Activated CD8-positive, alpha-beta memory T cell treated with anti-CD3 and anti-CD28 coated beads for 36 hours (primary cell): ENCODE measurements at regions not wholly inside any gene's neighbourhood (a gene's known extent, or its start where the extent isn't known, plus 50 kb on each side); places are given as distances from the start of the nearest gene placed in this dataset.
"Not testable (repeated sequence)": the region's sequence is repeated elsewhere in the genome, so short reads cannot be mapped to it uniquely, and the experiment has no call there.

Source experiments
- CTCF ChIA-PET: fragments of 350-600 bp; sonication (Branson Sonifier 250); formaldehyde crosslinking; loops from one replicate; lab custom pipeline; 2021; ENCODE audit warnings: antibody characterized with exemption; lab: Charles Lee
- POLR2A ChIA-PET: fragments of 350-600 bp; sonication (Branson Sonifier 250); formaldehyde crosslinking; loops from one replicate; lab custom pipeline; 2021; ENCODE audit warnings: antibody characterized with exemption; lab: Charles Lee

DNA sequence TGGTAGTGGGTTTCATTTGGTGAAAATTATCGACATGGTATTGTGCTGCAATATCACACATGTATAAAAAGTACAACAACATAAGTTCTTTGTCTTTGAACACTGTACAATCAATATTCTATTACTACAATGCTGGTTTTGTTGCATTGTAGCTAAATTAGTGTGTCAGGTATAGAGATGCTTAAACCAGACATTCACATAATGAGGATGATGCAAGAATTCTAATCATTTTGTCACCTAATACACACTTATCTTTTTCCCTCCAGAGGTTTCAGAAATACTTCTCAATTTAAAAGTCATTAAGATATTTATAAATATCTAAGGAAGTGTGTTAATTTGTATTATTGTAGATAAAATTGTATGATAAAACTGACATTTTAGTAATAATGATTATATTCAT, 174.8 kb upstream of the MAN1A1 start:
- ChIA-PET POLR2A (no interaction called here), CTCF (no interaction called here)

GRCh38 chr6:119523556-119523955, 174.0 kb upstream of the MAN1A1 start:
- ChIA-PET CTCF (no interaction called here), POLR2A (no interaction called here)

DNA sequence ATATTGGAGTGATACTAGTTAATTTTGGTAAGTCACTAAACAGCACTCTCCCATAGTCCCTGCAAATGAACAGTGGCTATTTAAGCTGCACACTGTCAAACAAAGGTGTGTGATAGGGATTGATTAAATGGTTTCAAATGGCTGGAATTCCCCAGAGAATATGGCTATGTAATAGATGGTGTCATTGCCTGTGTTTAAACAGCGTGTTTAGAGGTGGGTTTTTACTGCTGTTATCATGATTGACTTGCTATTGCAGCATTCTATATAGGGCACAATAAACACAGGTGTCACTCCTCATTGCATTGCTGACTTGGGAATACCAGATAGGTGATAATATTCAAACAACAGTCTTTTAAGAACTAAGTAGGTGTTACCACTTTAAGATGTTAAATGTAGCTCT, 171.7 kb upstream of the MAN1A1 start:
- CTCF ChIA-PET: no interaction called here
- POLR2A ChIA-PET: no interaction called here

DNA sequence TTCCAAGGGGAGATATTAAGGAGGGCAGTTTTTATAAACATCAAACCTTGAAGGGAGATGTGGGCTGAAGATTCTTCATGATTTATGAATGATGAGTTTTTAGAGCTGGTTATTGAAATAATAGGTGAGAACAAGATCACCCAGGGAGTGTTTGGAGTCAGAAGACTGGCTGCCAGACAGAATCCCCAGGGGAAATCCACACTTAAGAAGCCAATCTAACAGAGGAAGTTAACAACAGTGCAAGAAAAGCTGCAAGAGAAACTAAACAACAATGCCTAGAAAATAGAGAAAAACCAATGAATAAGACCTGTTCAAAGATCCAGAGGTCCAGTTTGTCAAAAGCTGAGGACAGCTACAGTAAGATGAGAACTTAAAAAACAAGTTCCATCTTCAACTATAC, 167.9 kb upstream of the MAN1A1 start:
- ChIA-PET CTCF (no interaction called here), POLR2A (no interaction called here)

- POLR2A ChIA-PET: no interaction called here
- CTCF ChIA-PET: no interaction called here
Observed at GRCh38 chr6:119514345-119514744, 164.8 kb upstream of the MAN1A1 start.

GRCh38 chr6:119511024-119511423, 161.5 kb upstream of the MAN1A1 start:
- POLR2A ChIA-PET: no interaction called here
- CTCF ChIA-PET: no interaction called here

- ChIA-PET CTCF (no interaction called here), POLR2A (no interaction called here)
Observed at GRCh38 chr6:119510246-119510645, 160.7 kb upstream of the MAN1A1 start.

- POLR2A ChIA-PET: no interaction called here
- CTCF ChIA-PET: no interaction called here
Observed at GRCh38 chr6:119506631-119507174, 157.1 kb upstream of the MAN1A1 start.

- ChIA-PET POLR2A (no interaction called here), CTCF (no interaction called here)
Observed at GRCh38 chr6:119501798-119502483, 152.4 kb upstream of the MAN1A1 start.

DNA sequence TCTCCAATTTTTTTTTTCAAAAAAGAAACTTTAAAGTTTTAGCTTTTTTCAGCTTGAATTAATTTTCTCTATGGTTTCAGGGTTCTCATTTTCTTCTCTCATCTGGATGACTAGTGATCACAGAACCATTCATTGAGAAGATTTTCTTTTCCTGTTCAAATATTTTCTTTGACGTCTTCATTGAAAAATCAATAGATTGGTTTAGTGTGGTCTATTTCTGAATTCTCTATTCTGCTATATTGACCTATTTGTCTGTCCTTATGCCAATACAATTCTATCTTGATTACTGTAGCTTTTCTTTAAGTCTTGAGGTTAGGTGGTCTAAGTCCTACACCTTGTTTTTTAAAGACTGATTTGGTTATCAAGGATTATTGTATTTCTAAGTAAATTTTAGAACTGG, 150.2 kb upstream of the MAN1A1 start:
- ChIA-PET CTCF (no interaction called here), POLR2A (no interaction called here)

DNA sequence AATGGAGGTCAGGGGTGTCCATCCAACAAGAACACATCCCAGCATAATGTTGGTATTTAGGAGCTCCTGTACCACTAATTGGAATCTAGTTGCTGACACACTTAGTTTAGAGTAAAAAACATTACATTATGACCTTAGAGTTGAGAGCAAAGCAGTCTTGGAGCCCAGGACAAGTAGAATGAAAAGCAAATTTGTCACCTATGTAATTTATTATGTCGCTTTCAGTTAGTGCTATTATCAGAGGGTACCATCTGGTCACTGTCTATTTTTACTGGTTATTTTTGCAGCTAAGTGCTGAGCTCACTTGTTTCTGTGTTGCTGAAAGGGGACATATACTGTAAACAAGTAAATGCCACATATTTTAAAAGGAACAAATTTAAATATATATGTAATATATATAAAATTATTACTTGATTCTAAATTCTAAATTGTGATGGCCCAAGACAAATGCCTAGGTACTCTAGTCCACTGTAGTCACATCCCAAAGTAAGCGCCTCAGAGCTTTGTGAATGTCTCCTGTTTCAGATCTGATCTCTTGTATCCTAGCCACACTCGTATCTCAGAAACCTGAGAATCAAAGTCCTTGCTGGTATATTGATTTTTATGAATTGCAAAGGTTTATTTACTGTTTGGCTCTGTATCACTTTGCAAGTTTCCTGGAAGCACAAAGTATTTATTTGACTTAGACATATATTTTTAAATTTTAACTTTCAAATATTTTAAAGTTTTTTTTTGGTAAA, 148.6 kb upstream of the MAN1A1 start:
- ChIA-PET POLR2A (no interaction called here), CTCF (no interaction called here)

DNA sequence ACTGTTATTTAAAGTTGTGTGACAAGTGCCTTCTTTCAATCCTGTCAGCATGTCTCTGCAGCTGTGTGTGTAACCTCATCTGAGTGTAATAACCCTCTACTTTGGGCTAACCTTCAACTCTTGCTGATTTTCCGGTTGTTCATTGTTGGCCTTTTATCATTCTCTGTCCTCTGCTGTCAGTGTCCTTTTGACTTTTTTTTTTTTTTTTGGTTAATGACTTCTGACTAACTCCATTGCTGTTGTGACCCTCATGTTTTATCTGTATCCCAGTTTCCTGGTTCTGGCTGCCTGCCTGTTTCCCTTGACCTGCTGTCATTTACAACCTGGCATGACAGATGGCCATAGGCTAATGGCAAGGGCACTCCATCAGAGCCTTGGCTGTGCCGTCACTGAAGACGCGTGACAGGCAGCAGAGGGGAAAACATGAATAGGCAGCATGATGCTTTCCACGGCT, 145.7 kb upstream of the MAN1A1 start:
- POLR2A ChIA-PET: no interaction called here
- CTCF ChIA-PET: no interaction called here

- ChIA-PET CTCF (no interaction called here), POLR2A (no interaction called here)
Observed at GRCh38 chr6:119493980-119494379, 144.4 kb upstream of the MAN1A1 start.

GRCh38 chr6:119491112-119491511, 141.6 kb upstream of the MAN1A1 start:
- POLR2A ChIA-PET, CTCF ChIA-PET: not testable (repeated sequence)

- POLR2A ChIA-PET, CTCF ChIA-PET: not testable (repeated sequence)
Observed at GRCh38 chr6:119490050-119490449, 140.5 kb upstream of the MAN1A1 start.

DNA sequence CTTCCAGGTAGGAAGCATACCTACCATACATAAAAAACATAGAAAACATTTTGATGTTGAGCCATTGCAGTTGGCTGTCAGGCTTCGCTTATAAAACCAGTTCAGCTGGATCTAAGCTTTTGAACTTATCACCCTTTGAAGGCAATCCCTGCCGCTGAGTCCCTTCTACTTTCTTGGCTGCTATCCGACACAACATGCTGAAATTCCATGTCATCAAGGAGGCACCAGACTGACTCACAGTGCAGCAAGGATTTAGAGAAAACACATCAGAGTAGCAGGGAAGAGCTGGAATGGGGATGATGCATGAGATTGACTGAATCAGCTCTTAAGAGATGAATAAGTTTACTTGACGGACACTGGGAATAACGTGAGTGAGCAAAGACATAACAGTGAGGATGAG, 135.0 kb upstream of the MAN1A1 start:
- ChIA-PET POLR2A (no interaction called here), CTCF (no interaction called here)

DNA sequence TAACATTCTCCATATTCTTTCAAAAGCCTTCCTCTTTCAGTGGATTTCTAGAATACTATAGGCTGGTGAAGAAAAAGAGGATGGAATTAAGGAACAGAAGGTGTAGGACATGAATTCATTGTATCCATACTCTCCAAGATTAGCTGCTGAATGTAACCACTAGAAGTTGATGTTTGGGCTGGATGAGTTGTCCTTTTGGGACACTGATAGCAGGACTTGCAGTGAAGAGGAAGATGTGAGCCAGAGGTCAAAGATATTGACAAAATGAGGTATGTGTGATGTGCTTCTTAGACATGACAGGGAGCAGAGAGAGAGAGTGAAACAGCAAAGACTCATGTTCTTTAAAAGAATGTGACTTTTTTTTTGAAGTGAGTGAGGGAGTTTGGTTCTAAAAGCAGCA, 134.3 kb upstream of the MAN1A1 start:
- POLR2A ChIA-PET: no interaction called here
- CTCF ChIA-PET: no interaction called here

DNA sequence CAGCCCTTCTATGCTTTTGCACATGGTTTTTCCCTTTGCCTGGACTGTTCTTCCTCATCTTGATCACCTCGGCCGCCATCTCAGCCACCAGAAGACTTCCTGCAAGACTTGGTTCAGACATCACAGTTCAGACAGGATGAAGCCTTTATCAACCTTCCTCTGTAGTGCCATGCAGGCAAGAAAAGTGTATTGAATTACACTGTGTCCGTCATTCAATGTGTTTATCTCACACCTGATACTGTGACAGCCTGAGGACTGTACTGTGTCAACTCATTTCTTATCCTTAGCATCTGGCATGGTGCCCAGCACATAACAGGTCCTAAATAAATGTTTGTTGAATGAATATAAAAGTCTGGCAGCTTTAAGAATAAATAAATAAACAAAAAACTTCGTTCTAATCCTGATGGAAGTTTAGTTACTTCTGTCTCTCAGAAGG, 133.3 kb upstream of the MAN1A1 start:
- ChIA-PET POLR2A (no interaction called here), CTCF (no interaction called here)

DNA sequence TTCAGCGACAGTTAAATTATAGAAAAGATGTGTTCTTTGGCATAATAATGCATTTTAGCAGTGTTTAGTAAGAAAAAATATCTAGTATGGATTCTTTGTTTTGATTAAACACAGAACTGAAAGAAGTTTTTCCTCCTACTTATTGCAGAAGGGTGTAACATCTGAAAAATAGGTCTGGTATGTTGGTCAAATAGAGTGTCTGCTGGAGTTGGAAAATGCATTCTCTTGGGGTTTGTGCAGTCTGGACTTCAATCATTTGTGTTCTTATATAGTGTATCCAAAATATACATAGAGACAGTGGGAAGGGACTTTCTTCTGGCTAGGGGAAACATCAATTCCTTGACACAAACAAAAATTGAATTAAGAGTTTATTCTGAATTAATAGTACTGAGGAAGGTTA, 132.4 kb upstream of the MAN1A1 start:
- CTCF ChIA-PET: no interaction called here
- POLR2A ChIA-PET: no interaction called here

DNA sequence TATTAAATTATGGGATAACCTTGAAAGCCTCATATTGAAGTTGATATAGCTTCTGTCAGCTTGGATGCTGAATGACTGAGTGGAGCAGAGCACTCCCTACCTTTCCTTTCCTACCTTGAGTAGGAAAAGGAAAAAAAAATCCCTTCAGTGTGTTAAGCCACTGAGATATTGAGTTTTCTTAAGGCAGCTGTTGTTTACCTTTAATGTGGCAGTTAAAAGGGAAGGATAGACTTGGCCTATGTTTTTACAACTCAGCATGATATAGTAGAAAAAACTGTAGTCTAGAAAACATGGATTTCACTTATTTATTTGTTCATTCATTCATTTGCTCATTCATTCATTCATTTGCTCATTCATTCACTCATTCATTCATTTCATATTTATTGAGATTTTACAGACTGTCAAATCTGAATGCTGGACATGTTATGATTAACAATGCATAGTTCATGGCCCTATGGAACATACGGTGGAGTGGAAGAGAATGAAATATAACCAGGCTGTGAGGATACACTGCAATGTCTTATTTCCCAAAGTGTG, 131.5 kb upstream of the MAN1A1 start:
- CTCF ChIA-PET: no interaction called here

More for the DNA sequence above, 131.5 kb upstream of the MAN1A1 start:
- POLR2A ChIA-PET: no interaction called here
